H1 (cell line): ENCODE measurements at regions not wholly inside any gene's neighbourhood (a gene's known extent, or its start where the extent isn't known, plus 50 kb on each side); places are given as distances from the start of the nearest gene placed in this dataset.

Experiments used
- CTCF ChIA-PET: fragments of 300-600 bp; sonication (Branson Sonifier 250); formaldehyde crosslinking; loops from one replicate; lab custom pipeline; 2021; ENCODE audit not compliant: partially characterized antibody; lab: Charles Lee
- POLR2A ChIA-PET: fragments of 300-600 bp; sonication (Branson Sonifier 250); formaldehyde crosslinking; loops from one replicate; lab custom pipeline; 2021; ENCODE audit warnings: inconsistent platforms; ENCODE audit not compliant: partially characterized antibody; lab: Charles Lee
- DNase-seq, 2 experiments: peaks; one replicate each; pipeline versions ENCODE4 v3.0.0 to v3.0.0-alpha.2; 2010 to 2022; ENCODE audit warnings: low spot score in 2 of 2, low read depth in 1 of 2, mixed read lengths in 1 of 2
- FAIRE-seq: peaks from 2 replicates; lab custom pipeline; 2011; peaks lifted over from hg19 to GRCh38; lab: Jason Lieb, UNC
- H2AFZ ChIP-seq: 2 replicates; pipeline ENCODE4 v1.8.1; 2012; ENCODE audit warnings: low read length, inconsistent platforms
- H2AK5ac ChIP-seq: 2 replicates; pipeline ENCODE4 v1.6.1; 2013; ENCODE audit warnings: low read depth, low read length
- H2BK120ac ChIP-seq: replicated peaks from 2 replicates; pipeline ENCODE3; 2013; ENCODE audit warnings: low read depth, low read length, inconsistent platforms
- H2BK12ac ChIP-seq: 2 replicates; pipeline ENCODE4 v1.6.1; 2013; ENCODE audit warnings: low read depth, low read length
- H2BK15ac ChIP-seq: 2 replicates; pipeline ENCODE4 v1.6.1; 2013; ENCODE audit warnings: low read length
- H2BK20ac ChIP-seq: 2 replicates; pipeline ENCODE4 v1.6.1; 2013; ENCODE audit warnings: low read length
- H2BK5ac ChIP-seq: 2 replicates; pipeline ENCODE4 v1.6.1; 2013; ENCODE audit warnings: low read depth, low read length
- H3K14ac ChIP-seq: 2 replicates; pipeline ENCODE4 v1.6.1; 2013; ENCODE audit warnings: inconsistent platforms; ENCODE audit not compliant: insufficient read length
- H3K18ac ChIP-seq: 2 replicates; pipeline ENCODE4 v1.6.1; 2013; ENCODE audit warnings: low read length; ENCODE audit errors: extremely low read depth
- H3K23ac ChIP-seq: 2 replicates; pipeline ENCODE4 v1.6.1; 2013; ENCODE audit warnings: inconsistent platforms; ENCODE audit not compliant: insufficient read length
- H3K23me2 ChIP-seq: 2 replicates; pipeline ENCODE4 v1.6.1; 2013; ENCODE audit warnings: low read depth, low read length
- H3K27ac ChIP-seq: 2 replicates; pipeline ENCODE4 v1.6.1; 2011; ENCODE audit warnings: low read depth, low read length, inconsistent platforms
- H3K27me3 ChIP-seq, 4 experiments: replicated peaks in 1 of 4; 1 replicate in 1 of 4; 2 replicates in 3 of 4; pipeline versions ENCODE4 v1.6.1 to v1.8.1; 2011 to 2013; ENCODE audit warnings: low read length in 3 of 4, mild to moderate bottlenecking in 3 of 4, inconsistent platforms in 2 of 4, mixed read lengths in 2 of 4, moderate library complexity in 1 of 4; ENCODE audit not compliant: control insufficient read depth in 3 of 4, insufficient read depth in 3 of 4; ENCODE audit errors: extremely low read depth in 1 of 4
- H3K36me3 ChIP-seq, 4 experiments: 2 replicates each; pipeline versions ENCODE4 v1.6.1 to v1.8.1; 2011 to 2013; ENCODE audit warnings: mild to moderate bottlenecking in 4 of 4, low read length in 3 of 4, moderate library complexity in 2 of 4, control low read depth in 1 of 4, inconsistent platforms in 1 of 4; ENCODE audit not compliant: insufficient read depth in 4 of 4, control insufficient read depth in 2 of 4
- H3K4ac ChIP-seq: replicated peaks from 2 replicates; pipeline ENCODE3; 2013; ENCODE audit warnings: low read length, low read depth, mixed read lengths, inconsistent platforms; ENCODE audit not compliant: insufficient read length
- H3K4me1 ChIP-seq, 4 experiments: replicated peaks in 1 of 4; 1 replicate in 1 of 4; 2 replicates in 3 of 4; pipeline versions ENCODE4 v1.6.1 to v1.8.1; 2011 to 2013; ENCODE audit warnings: low read length in 3 of 4, inconsistent platforms in 2 of 4, mixed read lengths in 1 of 4; ENCODE audit not compliant: insufficient read depth in 4 of 4, control insufficient read depth in 3 of 4
- H3K4me2 ChIP-seq, 2 experiments: 2 replicates each; pipeline versions ENCODE4 v1.6.1 to v1.8.1; 2011 to 2013; ENCODE audit warnings: low read depth in 2 of 2, low read length in 2 of 2, control low read depth in 1 of 2, inconsistent platforms in 1 of 2, mild to moderate bottlenecking in 1 of 2; ENCODE audit not compliant: insufficient read depth in 1 of 2
- H3K4me3 ChIP-seq, 4 experiments: fragments of 200-600, 300-600 bp in 1 of 4; sonication (generic), shearing (Covaris generic), sonication (Bioruptor Twin) in 1 of 4; 2 replicates each; pipeline versions ENCODE4 v1.5.1 to v1.8.1; 2011 to 2016; ENCODE audit warnings: low read length in 4 of 4, low read depth in 3 of 4, control low read depth in 2 of 4, inconsistent platforms in 2 of 4, mild to moderate bottlenecking in 2 of 4, mixed read lengths in 1 of 4, moderate library complexity in 1 of 4; ENCODE audit not compliant: insufficient read depth in 2 of 4; ENCODE audit errors: extremely low read depth in 1 of 4
- H3K56ac ChIP-seq: replicated peaks from 2 replicates; pipeline ENCODE3; 2013; ENCODE audit warnings: low read depth, mild to moderate bottlenecking, mixed read lengths, low read length, inconsistent platforms; ENCODE audit not compliant: insufficient read length
- H3K79me1 ChIP-seq: 2 replicates; pipeline ENCODE4 v1.6.1; 2013; ENCODE audit warnings: low read depth, low read length, control low read depth
- H3K79me2 ChIP-seq, 2 experiments: 2 replicates each; pipeline versions ENCODE4 v1.6.1 to v1.8.1; 2012 to 2013; ENCODE audit warnings: low read length in 2 of 2, mild to moderate bottlenecking in 2 of 2, inconsistent platforms in 1 of 2; ENCODE audit not compliant: insufficient read depth in 2 of 2, control insufficient read depth in 1 of 2
- H3K9ac ChIP-seq, 4 experiments: replicated peaks in 1 of 4; 1 replicate in 1 of 4; 2 replicates in 3 of 4; pipeline versions ENCODE4 v1.6.1 to v1.8.1; 2011 to 2013; ENCODE audit warnings: low read depth in 3 of 4, low read length in 3 of 4, control low read depth in 2 of 4, mild to moderate bottlenecking in 2 of 4, moderate library complexity in 2 of 4, inconsistent platforms in 1 of 4; ENCODE audit errors: extremely low read depth in 1 of 4
- H3K9me3 ChIP-seq, 2 experiments: 2 replicates each; pipeline versions ENCODE4 v1.6.1 to v1.8.1; 2012 to 2013; ENCODE audit warnings: mild to moderate bottlenecking in 2 of 2, moderate library complexity in 2 of 2, control low read depth in 1 of 2, inconsistent platforms in 1 of 2, low read depth in 1 of 2, low read length in 1 of 2, mixed read lengths in 1 of 2; ENCODE audit not compliant: insufficient read depth in 2 of 2
- H4K20me1 ChIP-seq, 2 experiments: replicated peaks in 1 of 2; 2 replicates each; pipeline versions ENCODE3 to v1.8.1; 2011 to 2013; ENCODE audit warnings: inconsistent platforms in 2 of 2, low read length in 2 of 2, mild to moderate bottlenecking in 1 of 2; ENCODE audit not compliant: insufficient read depth in 2 of 2, control insufficient read depth in 1 of 2
- H4K5ac ChIP-seq: 2 replicates; pipeline ENCODE4 v1.6.1; 2013; ENCODE audit warnings: low read length, low read depth, mixed read lengths, inconsistent platforms; ENCODE audit not compliant: insufficient read length
- H4K8ac ChIP-seq: 2 replicates; pipeline ENCODE4 v1.8.0; 2013; ENCODE audit warnings: mild to moderate bottlenecking, moderate library complexity, low read length, inconsistent platforms; ENCODE audit not compliant: insufficient read depth; ENCODE audit errors: extremely low read depth
- H4K91ac ChIP-seq: replicated peaks from 2 replicates; pipeline ENCODE3; 2013; ENCODE audit warnings: low read length, mixed read lengths, inconsistent platforms; ENCODE audit not compliant: insufficient read length
- POLR2A ChIP-seq, 2 experiments: IDR thresholded peaks; 1 replicate in 1 of 2; 2 replicates in 1 of 2; pipeline ENCODE4 v1.6.1; 2011; ENCODE audit warnings: low read depth in 2 of 2, low read length in 2 of 2, mild to moderate bottlenecking in 2 of 2; ENCODE audit errors: control extremely low read depth in 1 of 2
- RAD21 ChIP-seq, 2 experiments: IDR thresholded peaks in 1 of 2; conservative IDR thresholded peaks in 1 of 2; 2 replicates each; pipeline ENCODE4 v1.6.1; 2011; ENCODE audit warnings: low read depth in 2 of 2, low read length in 2 of 2, improper control_type of control experiment in 1 of 2, inconsistent platforms in 1 of 2, mild to moderate bottlenecking in 1 of 2, moderate library complexity in 1 of 2
- SP1 ChIP-seq: IDR thresholded peaks from 2 replicates; pipeline ENCODE4 v1.6.1; 2011; ENCODE audit warnings: low read depth, low read length
- ZNF274 ChIP-seq: IDR thresholded peaks from 2 replicates; pipeline ENCODE4 v1.7.0; 2012; ENCODE audit warnings: low read length, borderline replicate concordance; ENCODE audit errors: extremely low read depth
- WGBS, 2 experiments: shearing (Covaris generic) in 1 of 2; methylation state at CpG; one replicate each; pipeline versions ENCODE4 v1.1.6 to v1.1.7; 2013 to 2015; ENCODE audit warnings: low lambda C conversion rate in 2 of 2, mixed read lengths in 2 of 2, inconsistent platforms in 1 of 2, low coverage in 1 of 2, missing lambda C conversion rate in 1 of 2; ENCODE audit not compliant: insufficient replicate concordance in 2 of 2, insufficient coverage in 1 of 2, insufficient read length in 1 of 2; ENCODE audit errors: extremely low coverage in 1 of 2, missing lambda C conversion rate in 1 of 2; 5-methylcytosine and 5-hydroxymethylcytosine counted together

GRCh38 chr5:39599721-39600431 is 175.1 kb upstream of the DAB2 start:
- Histone ChIP-seq H2BK15ac (no peak overlapping the region), H3K36me3 (no peaks in the 10 kb centered on the region), H2BK5ac (no peak overlapping the region), H3K23ac (no peak overlapping the region), H3K4ac (no peak overlapping the region), H3K23me2 (no peaks in the 10 kb centered on the region), H2AK5ac (no peak overlapping the region), H3K56ac (no peak overlapping the region), H2BK20ac (no peak overlapping the region), H4K8ac (no peak overlapping the region), H3K9me3 (no peaks in the 10 kb centered on the region), H3K4me2 (no peak overlapping the region), H3K79me1 (no peaks in the 10 kb centered on the region), H2AFZ (no peak overlapping the region), H3K4me1 (no peaks in the 10 kb centered on the region), H3K4me3 (no peak overlapping the region), H3K27ac (no peak overlapping the region), H2BK120ac (no peak overlapping the region), H3K27me3 (no peaks in the 10 kb centered on the region), H3K79me2 (no peaks in the 10 kb centered on the region), H3K9ac (peak overlapping the region in 1 of 4 experiments; percentile 34; a peak in 1 of 7 replicates), H3K14ac (no peak overlapping the region), H4K20me1 (no peaks in the 10 kb centered on the region), H4K91ac (no peak overlapping the region), H2BK12ac (no peak overlapping the region), H4K5ac (no peak overlapping the region), H3K18ac (no peak overlapping the region)
- ChIA-PET POLR2A (no interaction called here), CTCF (interaction anchor here (0.7 to 3.3 kb wide), 24 partner anchors 9 to 1090 kb away, joined by 3 to 17 read pairs (median 4); no protein-coding TSS in a partner anchor)
- no peak for FAIRE-seq
- TF ChIP-seq RAD21 (IDR thresholded peaks at IDR 0.05 in 1 of 2, conservative IDR thresholded peaks at IDR 0.05 in 1 of 2; ENCODE audit: low read depth in 2 of 2, low read length in 2 of 2) (peak in 1 of 2 experiments; percentile 47; a peak in 3 of 4 replicates), SP1 (no peak), POLR2A (IDR thresholded peaks at IDR 0.05; ENCODE audit: control extremely low read depth in 1 of 2, low read depth in 2 of 2, low read length in 2 of 2) (no peak), ZNF274 (no peak)
- 64% methylated on average over 5 of the region's 5 CpGs; no CpG with 5 or more reads in 1 of the 2 experiments for WGBS, 2 experiments
- DNase-seq: no peak
